ENCODE measurements at regions not wholly inside any gene's neighbourhood (a gene's known extent, or its start where the extent isn't known, plus 50 kb on each side); places are given as distances from the start of the nearest gene placed in this dataset.

DNA sequence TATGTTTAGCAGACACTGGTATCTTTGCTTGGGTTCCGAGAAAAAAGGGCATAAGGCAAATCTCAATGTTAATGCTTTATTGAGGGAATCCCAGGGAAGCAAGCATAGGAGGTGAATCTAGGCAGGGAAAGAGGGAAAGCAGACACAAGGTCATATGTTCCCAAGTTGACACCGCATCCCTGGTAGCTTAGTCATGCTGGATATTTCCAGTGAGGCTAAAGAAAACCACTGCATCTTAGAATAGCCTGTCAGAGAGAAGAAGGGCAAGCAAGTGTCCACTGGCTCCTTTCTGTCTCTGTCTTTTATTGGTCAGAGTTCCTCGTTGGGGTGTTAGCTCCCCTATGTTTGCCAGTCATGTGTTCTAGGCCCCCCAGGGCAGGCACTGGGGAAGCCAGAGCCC lies 104.7 kb downstream of the NKX6-1 start:
- H3K27ac ChIP-seq (ENCODE audit: low read depth in 1 of 2, low read length in 2 of 2) = no peak overlapping the region
- H3K4me3 ChIP-seq (ENCODE audit: low read depth in 1 of 3, low read length in 3 of 3) = no peak overlapping the region
- H3K9ac ChIP-seq (ENCODE audit: low read depth in 1 of 2, low read length in 2 of 2) = no peak overlapping the region
- no peak for DNase-seq (ENCODE audit: low spot score)
- H3K4me1 ChIP-seq (ENCODE audit: control insufficient read depth in 4 of 4, insufficient read depth in 4 of 4, low read length in 3 of 4) = no peaks in the 10 kb centered on the region
- H3K9me3 ChIP-seq (ENCODE audit: control insufficient read depth in 4 of 4, low read length in 3 of 4) = no peaks in the 10 kb centered on the region
- H3K36me3 ChIP-seq (ENCODE audit: control insufficient read depth in 4 of 4, insufficient read depth in 3 of 4, low read depth in 1 of 4, low read length in 3 of 4) = no peaks in the 10 kb centered on the region
- WGBS = 78% methylated on average over 3 of the region's 3 CpGs
- H3K27me3 ChIP-seq (ENCODE audit: control insufficient read depth in 4 of 4, insufficient read depth in 4 of 4, low read length in 3 of 4) = no peaks in the 10 kb centered on the region
- no peak for TF ChIP-seq EGR1 (IDR thresholded peaks at IDR 0.05; ENCODE audit: low read depth in 2 of 2)
- TF ChIP-seq, protein P1, sequence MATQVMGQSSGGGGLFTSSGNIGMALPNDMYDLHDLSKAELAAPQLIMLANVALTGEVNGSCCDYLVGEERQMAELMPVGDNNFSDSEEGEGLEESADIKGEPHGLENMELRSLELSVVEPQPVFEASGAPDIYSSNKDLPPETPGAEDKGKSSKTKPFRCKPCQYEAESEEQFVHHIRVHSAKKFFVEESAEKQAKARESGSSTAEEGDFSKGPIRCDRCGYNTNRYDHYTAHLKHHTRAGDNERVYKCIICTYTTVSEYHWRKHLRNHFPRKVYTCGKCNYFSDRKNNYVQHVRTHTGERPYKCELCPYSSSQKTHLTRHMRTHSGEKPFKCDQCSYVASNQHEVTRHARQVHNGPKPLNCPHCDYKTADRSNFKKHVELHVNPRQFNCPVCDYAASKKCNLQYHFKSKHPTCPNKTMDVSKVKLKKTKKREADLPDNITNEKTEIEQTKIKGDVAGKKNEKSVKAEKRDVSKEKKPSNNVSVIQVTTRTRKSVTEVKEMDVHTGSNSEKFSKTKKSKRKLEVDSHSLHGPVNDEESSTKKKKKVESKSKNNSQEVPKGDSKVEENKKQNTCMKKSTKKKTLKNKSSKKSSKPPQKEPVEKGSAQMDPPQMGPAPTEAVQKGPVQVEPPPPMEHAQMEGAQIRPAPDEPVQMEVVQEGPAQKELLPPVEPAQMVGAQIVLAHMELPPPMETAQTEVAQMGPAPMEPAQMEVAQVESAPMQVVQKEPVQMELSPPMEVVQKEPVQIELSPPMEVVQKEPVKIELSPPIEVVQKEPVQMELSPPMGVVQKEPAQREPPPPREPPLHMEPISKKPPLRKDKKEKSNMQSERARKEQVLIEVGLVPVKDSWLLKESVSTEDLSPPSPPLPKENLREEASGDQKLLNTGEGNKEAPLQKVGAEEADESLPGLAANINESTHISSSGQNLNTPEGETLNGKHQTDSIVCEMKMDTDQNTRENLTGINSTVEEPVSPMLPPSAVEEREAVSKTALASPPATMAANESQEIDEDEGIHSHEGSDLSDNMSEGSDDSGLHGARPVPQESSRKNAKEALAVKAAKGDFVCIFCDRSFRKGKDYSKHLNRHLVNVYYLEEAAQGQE (IDR thresholded peaks at IDR 0.05) = no peak

DNA sequence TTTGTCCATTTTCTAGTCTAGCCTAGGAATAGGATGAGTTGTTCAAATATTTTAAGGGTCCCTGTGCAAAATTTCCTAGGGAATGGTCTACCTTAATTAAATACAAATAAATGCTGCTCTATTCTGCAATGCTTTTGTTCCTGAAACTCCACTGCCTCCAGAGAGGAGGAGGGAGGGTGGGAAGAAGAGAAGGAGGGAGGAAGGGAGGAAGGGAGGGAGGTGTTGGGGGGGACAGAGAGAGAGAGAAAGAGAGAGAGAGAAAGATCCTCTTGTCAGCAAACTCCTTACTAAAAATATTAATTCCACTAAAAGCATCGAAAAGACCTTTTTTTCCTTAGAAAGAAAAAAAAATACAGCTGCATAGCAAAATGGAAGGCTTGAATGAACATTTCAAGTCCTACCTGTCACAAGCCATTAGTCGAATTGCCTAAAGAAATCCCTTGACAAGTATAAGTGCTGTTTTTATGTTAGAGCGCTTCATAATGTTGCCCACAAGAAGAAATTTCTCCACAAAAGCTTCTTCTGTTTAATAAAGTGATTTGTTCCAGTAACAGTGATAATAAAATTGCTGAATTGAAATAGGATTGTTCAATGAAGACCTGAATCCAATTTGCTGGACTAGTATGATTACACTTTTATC lies 106.0 kb downstream of the NKX6-1 start:
- TF ChIP-seq EGR1 (IDR thresholded peaks at IDR 0.05; ENCODE audit: low read depth in 2 of 2) (no peak), HNF4A (conservative IDR thresholded peaks at IDR 0.05) (no peak), TAF1 (conservative IDR thresholded peaks at IDR 0.05) (no peak), RAD21 (IDR thresholded peaks at IDR 0.05) (no peak), JUND (IDR thresholded peaks at IDR 0.05) (no peak), SP1 (IDR thresholded peaks at IDR 0.05) (no peak), FOXA2 (IDR thresholded peaks at IDR 0.05) (no peak)
- TF ChIP-seq, protein P2, sequence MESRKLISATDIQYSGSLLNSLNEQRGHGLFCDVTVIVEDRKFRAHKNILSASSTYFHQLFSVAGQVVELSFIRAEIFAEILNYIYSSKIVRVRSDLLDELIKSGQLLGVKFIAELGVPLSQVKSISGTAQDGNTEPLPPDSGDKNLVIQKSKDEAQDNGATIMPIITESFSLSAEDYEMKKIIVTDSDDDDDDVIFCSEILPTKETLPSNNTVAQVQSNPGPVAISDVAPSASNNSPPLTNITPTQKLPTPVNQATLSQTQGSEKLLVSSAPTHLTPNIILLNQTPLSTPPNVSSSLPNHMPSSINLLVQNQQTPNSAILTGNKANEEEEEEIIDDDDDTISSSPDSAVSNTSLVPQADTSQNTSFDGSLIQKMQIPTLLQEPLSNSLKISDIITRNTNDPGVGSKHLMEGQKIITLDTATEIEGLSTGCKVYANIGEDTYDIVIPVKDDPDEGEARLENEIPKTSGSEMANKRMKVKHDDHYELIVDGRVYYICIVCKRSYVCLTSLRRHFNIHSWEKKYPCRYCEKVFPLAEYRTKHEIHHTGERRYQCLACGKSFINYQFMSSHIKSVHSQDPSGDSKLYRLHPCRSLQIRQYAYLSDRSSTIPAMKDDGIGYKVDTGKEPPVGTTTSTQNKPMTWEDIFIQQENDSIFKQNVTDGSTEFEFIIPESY (IDR thresholded peaks at IDR 0.05) = no peak
- TF ChIP-seq, protein P3, sequence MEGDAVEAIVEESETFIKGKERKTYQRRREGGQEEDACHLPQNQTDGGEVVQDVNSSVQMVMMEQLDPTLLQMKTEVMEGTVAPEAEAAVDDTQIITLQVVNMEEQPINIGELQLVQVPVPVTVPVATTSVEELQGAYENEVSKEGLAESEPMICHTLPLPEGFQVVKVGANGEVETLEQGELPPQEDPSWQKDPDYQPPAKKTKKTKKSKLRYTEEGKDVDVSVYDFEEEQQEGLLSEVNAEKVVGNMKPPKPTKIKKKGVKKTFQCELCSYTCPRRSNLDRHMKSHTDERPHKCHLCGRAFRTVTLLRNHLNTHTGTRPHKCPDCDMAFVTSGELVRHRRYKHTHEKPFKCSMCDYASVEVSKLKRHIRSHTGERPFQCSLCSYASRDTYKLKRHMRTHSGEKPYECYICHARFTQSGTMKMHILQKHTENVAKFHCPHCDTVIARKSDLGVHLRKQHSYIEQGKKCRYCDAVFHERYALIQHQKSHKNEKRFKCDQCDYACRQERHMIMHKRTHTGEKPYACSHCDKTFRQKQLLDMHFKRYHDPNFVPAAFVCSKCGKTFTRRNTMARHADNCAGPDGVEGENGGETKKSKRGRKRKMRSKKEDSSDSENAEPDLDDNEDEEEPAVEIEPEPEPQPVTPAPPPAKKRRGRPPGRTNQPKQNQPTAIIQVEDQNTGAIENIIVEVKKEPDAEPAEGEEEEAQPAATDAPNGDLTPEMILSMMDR (IDR thresholded peaks at IDR 0.05; ENCODE audit: low read depth, low read length, missing input control) = no peak
- no peak for DNase-seq (ENCODE audit: low spot score)
- 81% methylated on average over 3 of the region's 3 CpGs for WGBS
- Histone ChIP-seq H3K27ac (ENCODE audit: low read depth in 1 of 2, low read length in 2 of 2) (no peak overlapping the region), H3K9me3 (ENCODE audit: control insufficient read depth in 4 of 4, low read length in 3 of 4) (no peaks in the 10 kb centered on the region), H3K4me1 (ENCODE audit: control insufficient read depth in 4 of 4, insufficient read depth in 4 of 4, low read length in 3 of 4) (no peaks in the 10 kb centered on the region), H3K27me3 (ENCODE audit: control insufficient read depth in 4 of 4, insufficient read depth in 4 of 4, low read length in 3 of 4) (no peaks in the 10 kb centered on the region), H3K9ac (ENCODE audit: low read depth in 1 of 2, low read length in 2 of 2) (no peak overlapping the region), H3K36me3 (ENCODE audit: control insufficient read depth in 4 of 4, insufficient read depth in 3 of 4, low read depth in 1 of 4, low read length in 3 of 4) (no peaks in the 10 kb centered on the region), H3K4me3 (ENCODE audit: low read depth in 1 of 3, low read length in 3 of 3) (no peak overlapping the region)

DNA sequence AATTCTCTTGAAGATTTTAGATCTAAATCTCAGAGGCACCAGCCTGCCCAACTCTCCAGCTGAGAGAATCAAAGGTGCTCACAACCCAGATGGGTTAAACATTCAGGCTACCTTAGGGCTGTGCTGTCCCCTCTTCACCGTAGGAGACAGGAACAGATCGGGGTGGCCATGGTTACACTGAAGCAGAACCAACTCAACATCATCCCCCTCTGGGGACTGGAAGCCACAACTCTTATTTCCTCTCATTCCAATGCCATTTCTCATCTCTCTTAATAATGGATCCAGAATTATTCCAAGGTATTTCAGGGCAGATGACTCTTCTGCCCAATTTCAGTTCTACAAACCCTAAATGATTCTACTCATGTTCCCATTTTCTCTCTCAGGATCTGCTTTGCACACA lies 109.7 kb downstream of the NKX6-1 start:
- no peak overlapping the region for H3K27ac ChIP-seq (ENCODE audit: low read depth in 1 of 2, low read length in 2 of 2)
- no peak overlapping the region for H3K9ac ChIP-seq (ENCODE audit: low read depth in 1 of 2, low read length in 2 of 2)
- H3K4me3 ChIP-seq (ENCODE audit: low read depth in 1 of 3, low read length in 3 of 3) = no peak overlapping the region
- no peaks in the 10 kb centered on the region for H3K27me3 ChIP-seq (ENCODE audit: control insufficient read depth in 4 of 4, insufficient read depth in 4 of 4, low read length in 3 of 4)
- no peaks in the 10 kb centered on the region for H3K4me1 ChIP-seq (ENCODE audit: control insufficient read depth in 4 of 4, insufficient read depth in 4 of 4, low read length in 3 of 4)
- H3K36me3 ChIP-seq (ENCODE audit: control insufficient read depth in 4 of 4, insufficient read depth in 3 of 4, low read depth in 1 of 4, low read length in 3 of 4) = no peaks in the 10 kb centered on the region
- H3K9me3 ChIP-seq (ENCODE audit: control insufficient read depth in 4 of 4, low read length in 3 of 4) = no peaks in the 10 kb centered on the region
- no peak for DNase-seq (ENCODE audit: low spot score)
- 82% methylated on average over 2 of the region's 2 CpGs for WGBS
- TF ChIP-seq YY1 (IDR thresholded peaks at IDR 0.05) (no peak), TAF1 (conservative IDR thresholded peaks at IDR 0.05) (no peak), FOXA2 (IDR thresholded peaks at IDR 0.05) (no peak), EGR1 (IDR thresholded peaks at IDR 0.05; ENCODE audit: low read depth in 2 of 2) (no peak), RXRA (IDR thresholded peaks at IDR 0.05) (no peak), JUND (IDR thresholded peaks at IDR 0.05) (no peak), FOXA1 (IDR thresholded peaks at IDR 0.05) (no peak), GABPA (IDR thresholded peaks at IDR 0.05 in 1 of 2, conservative IDR thresholded peaks at IDR 0.05 in 1 of 2) (no peak)
- TF ChIP-seq, protein P4, sequence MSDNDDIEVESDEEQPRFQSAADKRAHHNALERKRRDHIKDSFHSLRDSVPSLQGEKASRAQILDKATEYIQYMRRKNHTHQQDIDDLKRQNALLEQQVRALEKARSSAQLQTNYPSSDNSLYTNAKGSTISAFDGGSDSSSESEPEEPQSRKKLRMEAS (IDR thresholded peaks at IDR 0.05) = no peak
- TF ChIP-seq, protein P3 (IDR thresholded peaks at IDR 0.05; ENCODE audit: low read depth, low read length, missing input control) = no peak
- TF ChIP-seq, protein P2 (IDR thresholded peaks at IDR 0.05) = no peak
